ENCODE measurements at regions not wholly inside any gene's neighbourhood (a gene's known extent, or its start where the extent isn't known, plus 50 kb on each side); places are given as distances from the start of the nearest gene placed in this dataset.

DNA sequence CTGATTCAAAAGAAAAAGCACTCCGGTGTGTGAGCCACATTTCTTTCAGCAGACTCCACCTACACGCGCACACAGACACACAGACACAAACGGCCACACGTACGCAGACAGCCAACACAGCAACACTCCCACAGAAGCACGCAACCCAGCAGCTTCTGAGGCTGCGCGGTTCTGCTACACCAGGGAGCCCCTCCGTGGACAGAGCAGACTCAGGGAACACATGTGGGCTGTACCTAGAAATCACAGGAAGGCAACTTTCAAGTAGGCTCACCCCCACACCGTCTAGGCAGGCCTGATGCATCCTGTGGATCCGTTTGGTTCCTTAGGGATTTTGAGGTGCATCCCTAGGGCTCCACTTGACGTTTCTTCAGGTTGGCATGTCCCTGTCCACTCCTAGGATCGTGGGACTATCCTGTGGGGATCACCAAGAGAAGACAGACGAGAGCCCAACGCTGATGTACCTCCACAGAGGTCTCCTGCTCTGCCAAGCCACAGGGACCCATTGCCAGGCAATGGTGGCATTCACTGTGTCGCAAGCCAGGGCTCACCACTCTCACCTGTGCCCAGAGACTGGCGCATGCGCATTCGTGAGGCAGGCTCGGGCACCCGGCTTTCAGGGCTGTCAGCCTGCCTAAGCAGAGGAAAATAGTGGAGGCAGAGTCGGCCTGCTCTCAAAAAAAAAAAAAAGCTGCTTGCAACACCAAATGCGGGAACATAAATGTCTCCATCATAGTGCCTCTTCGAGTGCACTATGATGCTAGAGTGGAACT, 2333.3 kb downstream of the TP53TG3F start:
- no peak overlapping the region for H3K4me3 Mint-ChIP-seq
- no peaks in the 10 kb centered on the region for H3K4me1 Mint-ChIP-seq
- H3K27me3 ChIP-seq (ENCODE audit: control insufficient read depth in 2 of 2, insufficient read depth in 2 of 2, low read length in 2 of 2): no peaks in the 10 kb centered on the region
- no peak overlapping the region for H3K27ac Mint-ChIP-seq
- peaks cover 0 to 74% (median 28%) of the 10 kb centered on the region in 11 donors for H3K9me3 Mint-ChIP-seq
- no peak overlapping the region for H3K4me3 ChIP-seq (ENCODE audit: low read length)
- POLR2A ChIA-PET: no interaction called here
- ATAC-seq (no peak), DNase-seq (no peak)
- intact Hi-C loops (cut with micrococcal nuclease): no loop called here
- no peaks in the 10 kb centered on the region for H3K4me1 ChIP-seq (ENCODE audit: control insufficient read depth in 2 of 2, insufficient read depth in 2 of 2, low read length in 2 of 2)
- no peaks in the 10 kb centered on the region for H3K27me3 Mint-ChIP-seq
- H3K27ac ChIP-seq (ENCODE audit: low read depth, low read length): no peak overlapping the region
- H3K9me3 ChIP-seq (ENCODE audit: control insufficient read depth in 2 of 3, low read length in 3 of 3): peaks cover 0 to 47% (median 0%) of the 10 kb centered on the region in 3 experiments
- CTCF ChIA-PET: no interaction called here
- H3K36me3 Mint-ChIP-seq: peaks cover 0 to 8% (median 0%) of the 10 kb centered on the region in 5 donors
- H3K36me3 ChIP-seq (ENCODE audit: control insufficient read depth in 2 of 3, insufficient read depth in 3 of 3, low read length in 3 of 3): no peaks in the 10 kb centered on the region

DNA sequence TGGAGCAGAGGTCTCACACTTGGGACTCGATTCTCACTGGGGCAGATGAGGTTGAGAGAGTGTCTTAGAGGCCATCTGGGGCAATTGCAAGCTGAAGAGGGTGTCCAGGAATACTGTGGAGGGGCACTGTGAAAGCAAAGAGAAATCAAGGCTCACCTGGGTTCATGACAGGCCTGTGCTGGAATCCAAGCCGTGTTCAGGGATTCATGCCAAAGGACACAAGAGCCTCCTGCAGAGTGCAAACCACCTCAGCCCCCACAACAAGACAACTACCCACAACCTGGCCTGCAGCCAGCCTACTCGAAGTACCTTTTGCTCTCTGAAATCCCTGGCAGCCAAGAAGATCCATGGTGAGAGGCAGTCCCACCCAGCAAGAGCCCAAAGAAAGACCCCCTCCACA, 2334.2 kb downstream of the TP53TG3F start:
- H3K4me3 Mint-ChIP-seq: no peak overlapping the region
- ATAC-seq (no peak), DNase-seq (no peak)
- H3K36me3 ChIP-seq (ENCODE audit: control insufficient read depth in 2 of 3, insufficient read depth in 3 of 3, low read length in 3 of 3): no peaks in the 10 kb centered on the region
- H3K4me3 ChIP-seq (ENCODE audit: low read length): no peak overlapping the region
- CTCF ChIA-PET: no interaction called here
- peaks cover 3 to 71% (median 29%) of the 10 kb centered on the region in 11 donors for H3K9me3 Mint-ChIP-seq
- H3K27ac ChIP-seq (ENCODE audit: low read depth, low read length): no peak overlapping the region
- H3K27me3 Mint-ChIP-seq: no peaks in the 10 kb centered on the region
- no peaks in the 10 kb centered on the region for H3K4me1 ChIP-seq (ENCODE audit: control insufficient read depth in 2 of 2, insufficient read depth in 2 of 2, low read length in 2 of 2)
- H3K4me1 Mint-ChIP-seq: no peaks in the 10 kb centered on the region
- H3K27me3 ChIP-seq (ENCODE audit: control insufficient read depth in 2 of 2, insufficient read depth in 2 of 2, low read length in 2 of 2): no peaks in the 10 kb centered on the region
- POLR2A ChIA-PET: no interaction called here
- H3K36me3 Mint-ChIP-seq: peaks cover 0 to 5% (median 0%) of the 10 kb centered on the region in 5 donors
- no peak overlapping the region for H3K27ac Mint-ChIP-seq
- H3K9me3 ChIP-seq (ENCODE audit: control insufficient read depth in 2 of 3, low read length in 3 of 3): peaks cover 0 to 44% (median 0%) of the 10 kb centered on the region in 3 experiments
- intact Hi-C loops (cut with micrococcal nuclease): no loop called here

DNA sequence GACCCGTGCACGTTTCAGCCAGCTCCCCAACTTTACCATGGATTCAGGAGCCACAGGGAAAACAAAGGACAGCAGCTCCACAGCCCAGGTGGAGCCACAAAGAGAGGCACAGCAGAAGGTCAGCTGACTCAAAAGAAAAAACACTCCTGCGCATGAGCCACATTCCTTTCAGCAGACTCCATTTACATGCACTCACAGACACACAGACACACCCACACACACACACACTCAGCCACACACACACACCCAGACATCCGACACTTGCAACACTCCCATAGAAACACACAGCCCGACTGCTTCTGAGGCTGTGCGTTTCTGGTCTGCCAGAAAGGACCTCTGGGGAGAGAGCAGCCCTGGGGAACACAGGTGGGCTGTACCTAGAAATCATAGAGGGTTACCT, 2335.5 kb downstream of the TP53TG3F start:
- Histone ChIP-seq H3K27ac (ENCODE audit: low read depth, low read length) (no peak overlapping the region), H3K4me3 (ENCODE audit: low read length) (no peak overlapping the region), H3K4me1 (ENCODE audit: control insufficient read depth in 2 of 2, insufficient read depth in 2 of 2, low read length in 2 of 2) (no peaks in the 10 kb centered on the region), H3K9me3 (ENCODE audit: control insufficient read depth in 2 of 3, low read length in 3 of 3) (peaks cover 0 to 45% (median 0%) of the 10 kb centered on the region in 3 experiments), H3K27me3 (ENCODE audit: control insufficient read depth in 2 of 2, insufficient read depth in 2 of 2, low read length in 2 of 2) (no peaks in the 10 kb centered on the region), H3K36me3 (ENCODE audit: control insufficient read depth in 2 of 3, insufficient read depth in 3 of 3, low read length in 3 of 3) (no peaks in the 10 kb centered on the region)
- POLR2A ChIA-PET: no interaction called here
- CTCF ChIA-PET: no interaction called here
- H3K27ac Mint-ChIP-seq: no peak overlapping the region
- peaks cover 11 to 73% (median 29%) of the 10 kb centered on the region in 11 donors for H3K9me3 Mint-ChIP-seq
- no peaks in the 10 kb centered on the region for H3K4me1 Mint-ChIP-seq
- intact Hi-C loops (cut with micrococcal nuclease): no loop called here
- DNase-seq (no peak), ATAC-seq (no peak)
- H3K36me3 Mint-ChIP-seq: peaks cover 0 to 8% (median 0%) of the 10 kb centered on the region in 5 donors
- H3K4me3 Mint-ChIP-seq: no peak overlapping the region
- H3K27me3 Mint-ChIP-seq: no peaks in the 10 kb centered on the region

DNA sequence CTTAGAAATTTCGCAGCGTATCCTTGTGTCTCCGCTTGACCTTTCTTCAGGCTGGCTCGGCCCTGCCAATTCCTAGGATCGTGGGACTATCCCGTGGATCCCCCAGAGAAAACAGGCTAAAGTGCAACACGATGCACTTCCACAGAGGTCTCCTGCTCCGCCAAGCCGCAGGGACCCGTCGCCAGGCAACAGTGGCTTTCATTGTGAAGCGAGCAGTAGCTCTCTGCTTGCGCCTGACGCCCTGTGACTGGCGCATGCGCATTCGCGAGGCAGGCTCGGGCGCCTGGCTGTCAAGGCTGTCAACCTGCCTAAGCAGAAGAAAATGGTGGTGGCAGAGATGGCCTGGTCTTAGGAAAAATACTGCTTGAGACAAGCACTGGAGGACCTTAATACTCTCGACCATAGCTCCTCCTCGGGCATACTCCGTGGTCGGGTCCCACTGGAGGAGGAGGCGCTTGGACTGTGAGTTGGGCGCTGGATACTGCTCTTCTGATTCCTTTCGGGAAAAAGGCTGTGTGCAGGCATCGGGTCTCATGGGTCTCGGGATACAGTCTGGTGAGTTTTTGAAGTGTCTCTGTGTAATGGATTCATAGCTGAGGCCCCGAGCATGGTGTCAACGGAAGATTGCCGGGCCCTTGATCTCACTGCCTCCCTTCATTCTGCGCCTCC, 2336.1 kb downstream of the TP53TG3F start:
- DNase-seq (no peak), ATAC-seq (no peak)
- POLR2A ChIA-PET: no interaction called here
- intact Hi-C loops (cut with micrococcal nuclease): no loop called here
- H3K4me3 Mint-ChIP-seq: no peak overlapping the region
- Histone ChIP-seq H3K27ac (ENCODE audit: low read depth, low read length) (no peak overlapping the region), H3K36me3 (ENCODE audit: control insufficient read depth in 2 of 3, insufficient read depth in 3 of 3, low read length in 3 of 3) (no peaks in the 10 kb centered on the region), H3K4me3 (ENCODE audit: low read length) (no peak overlapping the region), H3K27me3 (ENCODE audit: control insufficient read depth in 2 of 2, insufficient read depth in 2 of 2, low read length in 2 of 2) (no peaks in the 10 kb centered on the region), H3K9me3 (ENCODE audit: control insufficient read depth in 2 of 3, low read length in 3 of 3) (peaks cover 0 to 39% (median 0%) of the 10 kb centered on the region in 3 experiments), H3K4me1 (ENCODE audit: control insufficient read depth in 2 of 2, insufficient read depth in 2 of 2, low read length in 2 of 2) (no peaks in the 10 kb centered on the region)
- H3K27ac Mint-ChIP-seq: no peak overlapping the region
- no peaks in the 10 kb centered on the region for H3K4me1 Mint-ChIP-seq
- peaks cover 0 to 8% (median 0%) of the 10 kb centered on the region in 5 donors for H3K36me3 Mint-ChIP-seq
- peaks cover 11 to 73% (median 30%) of the 10 kb centered on the region in 11 donors for H3K9me3 Mint-ChIP-seq
- H3K27me3 Mint-ChIP-seq: no peaks in the 10 kb centered on the region
- CTCF ChIA-PET: no interaction called here

DNA sequence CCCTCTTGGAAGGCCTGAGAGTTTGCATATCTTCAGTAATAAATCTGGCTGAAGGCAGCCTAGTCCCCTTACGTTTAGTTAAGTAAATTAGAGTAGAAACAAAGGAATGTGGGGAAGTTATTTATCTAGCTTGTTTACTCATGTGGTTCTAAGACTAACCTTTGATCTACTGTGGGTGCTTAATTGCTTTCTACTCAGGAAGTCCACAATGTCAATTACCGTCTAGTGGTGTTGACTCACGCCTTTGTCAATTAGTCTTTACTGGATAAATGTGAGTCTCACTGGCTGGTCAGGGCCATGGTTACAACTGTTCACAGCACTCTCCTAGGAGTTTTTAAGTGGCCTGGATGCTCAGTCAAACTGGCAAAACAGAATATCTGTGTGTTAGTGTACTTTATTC, 2338.4 kb downstream of the TP53TG3F start:
- H3K36me3 Mint-ChIP-seq: peaks cover 0 to 8% (median 0%) of the 10 kb centered on the region in 5 donors
- peaks cover 16 to 63% (median 30%) of the 10 kb centered on the region in 11 donors for H3K9me3 Mint-ChIP-seq
- no peak overlapping the region for H3K4me3 ChIP-seq (ENCODE audit: low read length)
- no peak overlapping the region for H3K27ac Mint-ChIP-seq
- intact Hi-C loops (cut with micrococcal nuclease): no loop called here
- H3K27ac ChIP-seq (ENCODE audit: low read depth, low read length): no peak overlapping the region
- H3K27me3 ChIP-seq (ENCODE audit: control insufficient read depth in 2 of 2, insufficient read depth in 2 of 2, low read length in 2 of 2): no peaks in the 10 kb centered on the region
- ChIA-PET POLR2A (no interaction called here), CTCF (no interaction called here)
- H3K9me3 ChIP-seq (ENCODE audit: control insufficient read depth in 2 of 3, low read length in 3 of 3): peaks cover 0 to 24% (median 0%) of the 10 kb centered on the region in 3 experiments
- no peaks in the 10 kb centered on the region for H3K27me3 Mint-ChIP-seq
- H3K36me3 ChIP-seq (ENCODE audit: control insufficient read depth in 2 of 3, insufficient read depth in 3 of 3, low read length in 3 of 3): no peaks in the 10 kb centered on the region
- no peak for ATAC-seq
- H3K4me1 Mint-ChIP-seq: no peaks in the 10 kb centered on the region
- H3K4me3 Mint-ChIP-seq: no peak overlapping the region
- no peaks in the 10 kb centered on the region for H3K4me1 ChIP-seq (ENCODE audit: control insufficient read depth in 2 of 2, insufficient read depth in 2 of 2, low read length in 2 of 2)
- no peak for DNase-seq

DNA sequence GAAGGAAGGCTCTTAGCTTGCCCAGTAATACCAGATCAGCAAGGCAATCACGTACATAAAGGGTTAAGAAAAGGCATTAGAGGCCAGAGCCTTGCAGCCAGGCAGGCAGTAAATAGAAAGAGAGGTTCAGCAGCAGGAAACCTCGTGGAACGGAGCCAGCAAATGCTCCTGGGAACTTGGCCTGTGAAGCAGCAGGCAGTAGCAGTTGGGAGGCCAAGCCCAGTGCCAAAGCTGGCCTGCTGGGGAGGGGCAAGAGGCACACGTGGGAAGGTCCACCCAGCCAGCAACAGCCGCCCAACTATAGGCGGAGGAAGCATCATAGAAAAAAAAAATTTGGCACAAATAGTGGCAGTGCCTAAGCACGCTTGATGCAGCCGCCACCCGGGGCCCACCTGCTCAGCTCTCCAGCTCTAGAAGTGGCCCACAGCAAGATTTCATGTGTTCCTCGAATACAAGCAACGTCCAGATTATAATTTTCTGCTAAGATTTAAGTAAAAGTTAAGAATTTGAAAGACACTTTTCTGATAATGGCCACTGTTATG, 2339.5 kb downstream of the TP53TG3F start:
- Mint-ChIP-seq H3K4me1 (no peaks in the 10 kb centered on the region), H3K36me3 (peaks cover 0 to 8% (median 0%) of the 10 kb centered on the region in 5 donors), H3K4me3 (no peak overlapping the region), H3K9me3 (peaks cover 12 to 61% (median 29%) of the 10 kb centered on the region in 11 donors), H3K27me3 (no peaks in the 10 kb centered on the region), H3K27ac (no peak overlapping the region)
- ATAC-seq (no peak), DNase-seq (no peak)
- intact Hi-C loops (cut with micrococcal nuclease): no loop called here
- H3K27me3 ChIP-seq (ENCODE audit: control insufficient read depth in 2 of 2, insufficient read depth in 2 of 2, low read length in 2 of 2): no peaks in the 10 kb centered on the region
- H3K4me1 ChIP-seq (ENCODE audit: control insufficient read depth in 2 of 2, insufficient read depth in 2 of 2, low read length in 2 of 2): no peaks in the 10 kb centered on the region
- POLR2A ChIA-PET: no interaction called here
- H3K27ac ChIP-seq (ENCODE audit: low read depth, low read length): no peak overlapping the region
- H3K4me3 ChIP-seq (ENCODE audit: low read length): no peak overlapping the region
- peaks cover 0 to 19% (median 0%) of the 10 kb centered on the region in 3 experiments for H3K9me3 ChIP-seq (ENCODE audit: control insufficient read depth in 2 of 3, low read length in 3 of 3)
- no peaks in the 10 kb centered on the region for H3K36me3 ChIP-seq (ENCODE audit: control insufficient read depth in 2 of 3, insufficient read depth in 3 of 3, low read length in 3 of 3)
- CTCF ChIA-PET: no interaction called here

Measured in naive thymus-derived CD4-positive, alpha-beta T cell (primary cell).